ENCODE measurements at regions not wholly inside any gene's neighbourhood (a gene's known extent, or its start where the extent isn't known, plus 50 kb on each side); places are given as distances from the start of the nearest gene placed in this dataset.
A peak's percentile ranks its signal among the peaks of the same experiment; 100 is the strongest.

- DNase-seq (ENCODE audit: low read depth): no peak
- TF ChIP-seq, protein P1, sequence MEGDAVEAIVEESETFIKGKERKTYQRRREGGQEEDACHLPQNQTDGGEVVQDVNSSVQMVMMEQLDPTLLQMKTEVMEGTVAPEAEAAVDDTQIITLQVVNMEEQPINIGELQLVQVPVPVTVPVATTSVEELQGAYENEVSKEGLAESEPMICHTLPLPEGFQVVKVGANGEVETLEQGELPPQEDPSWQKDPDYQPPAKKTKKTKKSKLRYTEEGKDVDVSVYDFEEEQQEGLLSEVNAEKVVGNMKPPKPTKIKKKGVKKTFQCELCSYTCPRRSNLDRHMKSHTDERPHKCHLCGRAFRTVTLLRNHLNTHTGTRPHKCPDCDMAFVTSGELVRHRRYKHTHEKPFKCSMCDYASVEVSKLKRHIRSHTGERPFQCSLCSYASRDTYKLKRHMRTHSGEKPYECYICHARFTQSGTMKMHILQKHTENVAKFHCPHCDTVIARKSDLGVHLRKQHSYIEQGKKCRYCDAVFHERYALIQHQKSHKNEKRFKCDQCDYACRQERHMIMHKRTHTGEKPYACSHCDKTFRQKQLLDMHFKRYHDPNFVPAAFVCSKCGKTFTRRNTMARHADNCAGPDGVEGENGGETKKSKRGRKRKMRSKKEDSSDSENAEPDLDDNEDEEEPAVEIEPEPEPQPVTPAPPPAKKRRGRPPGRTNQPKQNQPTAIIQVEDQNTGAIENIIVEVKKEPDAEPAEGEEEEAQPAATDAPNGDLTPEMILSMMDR (conservative IDR thresholded peaks at IDR 0.05; ENCODE audit: low read length): no peak
- no peak overlapping the region for H3K4me3 ChIP-seq (ENCODE audit: low read length)
Observed at GRCh38 chr13:110024645-110024980, 238.2 kb upstream of the IRS2 start.

DNA sequence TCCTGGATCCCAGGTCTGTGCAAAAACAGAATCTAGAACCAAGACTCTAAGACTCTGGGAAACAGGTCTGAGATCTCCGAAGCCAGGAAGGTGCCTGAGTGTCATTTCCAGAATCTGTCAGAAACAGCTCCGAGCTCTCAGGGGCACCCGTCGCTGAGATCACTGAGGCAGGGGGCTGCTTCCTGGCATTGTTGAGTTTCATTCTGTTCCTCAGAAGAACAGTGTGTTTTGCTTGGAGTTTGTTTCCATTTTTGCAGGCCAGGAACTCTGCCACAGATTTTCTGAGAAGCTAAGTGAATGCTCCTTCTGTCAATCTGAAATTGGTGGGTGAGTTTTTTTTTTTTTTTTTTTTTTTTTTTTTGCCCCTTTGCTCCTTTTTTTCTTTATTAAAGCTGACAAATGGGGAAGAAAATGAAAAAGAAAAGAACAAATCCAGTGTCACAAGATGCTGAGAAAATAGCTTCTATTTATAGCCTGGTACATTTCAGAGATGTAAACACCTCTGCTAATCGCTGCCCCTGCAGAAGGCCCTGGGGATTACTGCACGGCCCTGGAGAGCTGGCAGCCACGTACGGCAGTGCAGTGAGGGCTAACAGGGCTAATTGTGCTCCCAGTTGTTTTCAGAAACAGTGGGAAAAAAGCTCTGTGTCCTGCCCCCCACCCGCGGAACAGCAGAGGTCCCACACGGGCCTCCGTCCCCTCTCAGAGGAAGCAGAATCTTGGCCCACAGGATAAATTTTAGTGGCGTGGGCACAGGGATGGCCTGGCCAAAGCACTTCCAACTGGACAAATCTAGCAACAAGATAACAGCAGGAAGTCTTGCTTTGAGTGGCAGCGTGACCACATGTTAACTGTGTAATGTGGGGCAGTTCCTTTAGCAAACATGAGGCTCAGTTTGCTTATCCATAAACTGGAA, 237.6 kb upstream of the IRS2 start:
- no peak for DNase-seq (ENCODE audit: low read depth)
- TF ChIP-seq, protein P1 (conservative IDR thresholded peaks at IDR 0.05; ENCODE audit: low read length): no peak
- no peak overlapping the region for H3K4me3 ChIP-seq (ENCODE audit: low read length)

GRCh38 chr13:110018009-110018408, 231.6 kb upstream of the IRS2 start:
- DNase-seq (ENCODE audit: low read depth): peak; percentile 39
- no peak overlapping the region for H3K4me3 ChIP-seq (ENCODE audit: low read length)
- TF ChIP-seq, protein P1 (conservative IDR thresholded peaks at IDR 0.05; ENCODE audit: low read length): no peak

GRCh38 chr13:110017379-110017778, 231.0 kb upstream of the IRS2 start:
- TF ChIP-seq, protein P1 (conservative IDR thresholded peaks at IDR 0.05; ENCODE audit: low read length): no peak
- peak; percentile 92 for DNase-seq (ENCODE audit: low read depth)
- H3K4me3 ChIP-seq (ENCODE audit: low read length): no peak overlapping the region

DNA sequence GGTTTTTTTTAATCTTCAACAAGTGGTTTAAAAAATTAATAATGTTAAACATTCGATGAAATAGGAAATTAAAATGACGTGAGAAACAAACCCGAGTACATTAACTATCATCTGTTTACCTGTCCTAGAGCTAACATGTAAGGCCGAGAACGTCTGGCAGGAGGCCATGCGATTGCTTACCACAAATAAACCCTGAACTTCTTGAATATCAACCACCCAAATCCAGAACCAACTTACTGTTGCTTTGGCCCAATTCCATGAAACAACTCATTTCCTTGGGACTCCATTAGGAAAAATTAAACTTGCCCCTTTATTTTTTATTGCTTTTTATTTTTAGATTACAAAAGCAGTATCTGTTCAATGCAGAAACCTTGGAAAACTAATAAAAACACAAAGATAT, 228.9 kb upstream of the IRS2 start:
- TF ChIP-seq, protein P1 (conservative IDR thresholded peaks at IDR 0.05; ENCODE audit: low read length): no peak

DNA sequence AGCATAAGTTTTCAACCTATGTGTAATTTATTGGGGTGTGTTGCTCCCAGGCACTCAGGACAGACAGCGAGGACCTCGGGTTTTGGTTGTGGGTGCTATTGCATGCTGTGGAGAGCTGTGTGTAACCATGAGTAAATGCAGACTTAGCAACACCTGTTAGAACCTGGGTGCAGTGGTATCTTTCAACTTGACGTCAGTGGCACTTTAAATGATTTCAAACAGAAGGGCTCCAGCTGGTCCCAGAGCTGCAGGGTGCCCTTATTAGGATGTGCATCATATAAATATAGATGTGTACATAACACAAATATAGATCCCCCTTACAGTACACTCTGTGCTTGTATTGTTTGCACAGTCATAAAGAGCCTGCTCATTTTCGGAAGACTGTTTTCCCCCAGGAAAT, 228.3 kb upstream of the IRS2 start:
- no peak overlapping the region for H3K4me3 ChIP-seq (ENCODE audit: low read length)
- no peak for DNase-seq (ENCODE audit: low read depth)
- TF ChIP-seq, protein P1 (conservative IDR thresholded peaks at IDR 0.05; ENCODE audit: low read length): no peak

More for the DNA sequence above, 228.9 kb upstream of the IRS2 start:
- no peak overlapping the region for H3K4me3 ChIP-seq (ENCODE audit: low read length)
- DNase-seq (ENCODE audit: low read depth): no peak

DNA sequence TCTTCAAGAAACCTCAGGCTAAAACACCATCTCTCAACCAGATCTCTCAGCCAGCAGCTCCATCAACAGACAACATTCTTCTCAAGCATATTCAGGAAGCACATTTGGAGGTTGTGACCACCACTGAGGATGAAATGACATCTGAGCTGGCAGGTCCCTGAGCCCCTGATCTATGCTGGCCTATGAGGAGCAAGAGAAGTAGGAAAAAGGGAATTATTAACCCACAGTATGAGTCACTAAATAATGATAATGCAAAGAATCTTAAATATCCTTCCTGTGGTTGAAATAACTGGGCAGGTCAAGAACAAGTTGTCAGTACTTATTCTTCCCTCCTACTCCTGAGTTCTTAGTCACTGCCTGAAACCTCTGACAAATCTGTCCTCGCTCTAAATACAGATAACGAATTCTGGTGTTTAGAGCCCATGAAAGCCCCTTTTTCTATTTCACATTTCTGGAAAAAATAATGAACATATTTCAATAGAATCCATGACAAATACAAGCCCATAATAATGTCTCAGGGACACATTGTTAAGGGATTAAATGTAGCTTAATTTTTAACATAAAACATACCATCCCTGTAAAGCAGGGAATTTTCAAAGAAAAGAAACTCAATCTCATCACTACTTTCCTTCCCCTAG, 225.8 kb upstream of the IRS2 start:
- peak; percentile 99 for DNase-seq (ENCODE audit: low read depth)
- TF ChIP-seq, protein P1 (conservative IDR thresholded peaks at IDR 0.05; ENCODE audit: low read length): no peak
- no peak overlapping the region for H3K4me3 ChIP-seq (ENCODE audit: low read length)

Measured in AG10803 (cell line).